DMS79 treated with DMSO at 0.1 percent for 48 hours (cell line): ENCODE measurements at regions not wholly inside any gene's neighbourhood (a gene's known extent, or its start where the extent isn't known, plus 50 kb on each side); places are given as distances from the start of the nearest gene placed in this dataset.

Experiments
- DNase-seq: peaks from one replicate; lab custom pipeline; 2025; lab: John Stamatoyannopoulos, UW

DNA sequence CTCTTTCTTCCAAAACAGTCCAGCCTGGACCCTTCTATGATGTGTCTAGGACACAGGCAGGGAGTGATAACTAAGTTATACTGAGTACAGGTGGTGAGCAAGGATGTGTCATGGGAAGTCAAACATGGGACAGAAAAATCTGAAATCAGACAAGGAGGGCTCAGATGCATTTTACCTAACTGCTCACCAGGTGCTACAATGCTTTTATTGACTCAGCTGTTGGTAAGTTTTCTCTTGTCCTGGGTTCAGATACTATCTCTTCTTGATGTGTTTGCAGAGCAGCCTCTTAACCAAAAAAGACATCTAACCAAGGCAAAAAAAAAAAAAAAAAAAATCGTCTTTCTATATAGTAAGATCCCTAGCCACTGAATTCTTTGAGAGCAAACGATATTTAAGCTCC is 378.6 kb downstream of the VPS13C start:
- no peak for DNase-seq

DNA sequence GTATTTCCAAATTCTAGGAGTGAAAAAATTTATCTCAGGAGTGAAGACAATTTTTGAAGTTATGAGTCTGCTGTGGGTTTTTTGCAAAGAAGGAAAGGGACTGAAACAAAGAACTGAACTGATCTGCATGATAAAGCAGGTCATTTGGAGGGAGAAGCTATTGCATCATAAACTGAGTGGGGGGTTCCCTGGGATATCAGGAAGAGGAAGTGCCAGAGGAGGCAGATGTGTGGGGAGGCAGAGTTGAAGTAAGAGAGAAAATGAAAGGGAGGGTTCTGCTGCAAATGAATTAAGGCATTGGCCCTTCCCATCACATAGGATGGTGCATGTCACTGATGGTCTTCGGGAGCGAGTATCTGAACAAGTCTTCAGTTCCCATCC is 379.2 kb downstream of the VPS13C start:
- DNase-seq = no peak

- DNase-seq = no peak
Measured at GRCh38 chr15:61680260-61681037, 379.8 kb downstream of the VPS13C start.

- no peak for DNase-seq
Measured at GRCh38 chr15:61671736-61672135, 388.5 kb downstream of the VPS13C start.

DNA sequence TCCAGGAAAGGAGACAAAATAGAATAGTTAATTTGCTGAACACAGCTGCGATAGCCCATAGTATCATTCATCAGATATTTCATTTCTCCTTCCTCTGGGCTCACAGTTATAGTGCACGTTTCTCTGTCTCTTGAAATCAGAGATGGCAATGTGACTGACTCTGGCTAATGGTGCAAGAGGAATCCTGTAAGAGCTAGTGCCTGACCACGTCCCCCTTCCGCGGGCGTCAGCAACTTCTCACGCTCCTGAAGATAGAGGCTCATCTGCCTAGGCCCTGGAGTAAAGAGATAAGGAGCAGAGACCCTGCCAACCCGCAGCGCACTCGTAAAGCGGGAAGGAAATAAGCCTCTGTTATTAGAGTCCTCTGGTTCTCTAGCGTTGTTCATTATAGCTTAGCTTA is 391.8 kb downstream of the VPS13C start:
- no peak for DNase-seq

- DNase-seq = no peak
Measured at GRCh38 chr15:61661791-61662190, 398.5 kb downstream of the VPS13C start.

GRCh38 chr15:61660579-61660978 is 399.7 kb downstream of the VPS13C start:
- no peak for DNase-seq

DNA sequence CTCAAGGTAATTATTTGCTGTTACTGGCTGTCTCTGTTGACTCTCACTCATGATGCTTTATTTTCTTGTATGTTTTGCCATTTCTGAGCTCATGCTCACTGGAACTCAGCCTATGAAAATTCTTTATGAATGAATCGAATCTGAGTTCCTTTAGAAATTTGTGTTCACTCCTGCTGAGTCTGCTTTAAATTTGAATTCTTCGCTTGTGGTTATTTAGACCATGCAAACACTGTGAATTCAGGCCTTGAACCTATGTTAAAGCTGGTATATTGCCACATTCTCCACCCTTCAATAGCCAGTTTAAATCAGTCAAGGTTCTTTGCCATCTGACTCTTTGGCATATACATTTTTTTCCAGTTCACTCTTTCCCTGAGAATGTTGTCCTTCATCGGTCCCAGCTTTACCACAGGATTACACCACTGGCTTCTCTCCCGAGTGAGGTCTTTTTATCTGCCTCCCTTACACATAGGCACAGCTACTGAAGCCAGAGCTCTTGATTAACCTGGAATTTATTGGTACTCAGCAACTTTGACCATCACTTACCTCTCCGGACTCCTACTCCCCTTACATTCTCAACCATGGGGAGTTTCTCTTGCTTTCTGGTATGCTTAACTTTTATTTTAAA is 400.6 kb downstream of the VPS13C start:
- no peak for DNase-seq

DNA sequence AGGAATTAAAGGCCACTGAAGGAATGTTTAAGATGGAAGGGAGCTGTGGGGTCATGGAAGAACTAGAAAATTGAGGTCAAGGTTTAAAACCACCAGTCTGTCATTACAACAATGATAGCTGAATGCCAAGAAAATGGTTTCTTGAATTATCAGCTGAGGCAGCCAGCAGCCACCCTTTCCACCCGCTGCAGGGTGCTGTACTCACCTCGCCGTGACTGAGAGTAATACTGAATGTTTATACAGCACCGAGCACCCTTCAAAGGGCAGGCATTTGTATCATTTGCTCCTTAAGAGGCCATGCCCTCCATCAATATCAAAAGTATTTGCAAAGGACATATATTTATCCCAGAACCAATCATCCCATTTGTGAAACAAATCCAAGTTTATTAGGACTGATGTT is 402.8 kb downstream of the VPS13C start:
- DNase-seq = peak; percentile 4

DNA sequence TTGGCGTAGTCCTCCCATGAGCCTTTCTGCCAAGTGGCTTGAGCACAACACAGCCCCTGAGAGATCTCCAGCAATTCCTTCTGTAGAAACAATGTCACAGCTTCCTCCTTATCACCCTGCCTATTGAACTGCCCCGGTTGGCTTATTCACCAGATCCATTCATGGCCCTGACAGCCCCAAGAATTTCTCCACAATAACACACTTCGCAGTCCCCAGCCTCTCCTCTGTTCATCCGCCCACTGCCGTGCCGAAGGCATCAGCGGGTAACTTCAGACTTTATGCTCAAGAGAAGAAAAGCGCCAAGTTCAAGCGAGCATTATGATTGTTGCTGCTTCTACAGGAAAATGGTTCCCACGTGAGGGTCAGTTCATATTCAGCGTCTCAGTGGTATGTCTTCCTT is 403.9 kb downstream of the VPS13C start:
- DNase-seq = no peak

GRCh38 chr15:61655881-61656280 is 404.4 kb downstream of the VPS13C start:
- DNase-seq = no peak

DNA sequence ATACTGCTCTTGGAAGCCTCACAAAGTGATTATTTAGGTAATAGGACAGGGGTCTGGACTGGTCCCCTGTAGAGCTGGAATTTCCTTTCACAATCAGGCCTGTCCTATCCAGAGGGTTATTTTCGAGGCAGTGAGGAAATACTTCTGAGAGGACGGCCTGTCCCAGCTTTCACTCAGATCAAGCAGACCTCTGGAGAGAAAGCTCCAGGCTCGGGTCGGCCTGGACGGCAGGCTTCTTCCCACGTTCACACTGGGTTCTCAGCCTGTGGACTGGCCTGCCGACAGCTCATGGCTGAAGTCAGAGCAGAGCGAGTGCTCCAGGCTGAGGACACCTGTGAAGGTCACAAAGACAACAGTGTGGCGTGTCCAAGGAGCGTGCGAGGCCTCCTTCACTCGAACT is 405.3 kb downstream of the VPS13C start:
- DNase-seq = no peak

- DNase-seq = no peak
Measured at GRCh38 chr15:61654002-61654740, 406.1 kb downstream of the VPS13C start.

DNA sequence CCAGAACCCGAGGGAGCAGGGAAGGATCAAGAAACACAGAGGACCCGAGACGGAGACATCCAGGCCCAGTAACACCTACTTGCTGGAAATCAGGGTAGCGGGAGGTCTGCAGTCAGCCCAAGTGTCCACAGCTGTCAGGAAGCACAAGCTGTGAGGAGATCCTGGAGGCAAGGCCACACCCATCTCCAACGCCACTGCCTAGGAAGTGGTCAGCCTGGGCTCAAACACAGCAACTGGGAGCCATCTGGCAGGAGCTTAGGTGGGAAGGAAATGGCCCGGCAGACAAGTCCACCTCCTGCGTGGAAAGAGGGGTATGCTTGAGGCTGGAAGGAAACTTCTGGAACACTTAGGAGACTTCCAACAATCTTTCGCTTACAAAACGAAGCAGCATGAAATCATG is 407.1 kb downstream of the VPS13C start:
- DNase-seq = no peak

GRCh38 chr15:61651267-61651666 is 409.0 kb downstream of the VPS13C start:
- no peak for DNase-seq

DNA sequence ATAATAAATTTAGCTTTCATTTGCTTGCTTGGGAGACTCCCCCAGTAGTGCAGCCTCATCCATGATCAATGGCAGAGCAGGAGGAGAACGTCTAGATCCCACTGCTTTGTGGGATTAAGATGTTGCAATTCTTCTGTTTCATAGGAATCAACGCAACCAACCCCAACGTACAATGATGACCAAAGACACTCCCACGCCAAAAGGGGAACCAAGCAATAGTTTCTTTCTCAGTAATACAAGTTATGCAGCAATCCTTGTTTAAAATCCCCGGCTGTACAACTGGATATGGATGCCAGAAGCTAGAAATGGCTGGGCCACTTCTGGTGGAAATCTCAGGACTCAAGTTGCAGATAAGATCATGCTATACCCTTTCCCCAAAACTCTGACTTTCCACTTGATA is 411.2 kb downstream of the VPS13C start:
- no peak for DNase-seq

DNA sequence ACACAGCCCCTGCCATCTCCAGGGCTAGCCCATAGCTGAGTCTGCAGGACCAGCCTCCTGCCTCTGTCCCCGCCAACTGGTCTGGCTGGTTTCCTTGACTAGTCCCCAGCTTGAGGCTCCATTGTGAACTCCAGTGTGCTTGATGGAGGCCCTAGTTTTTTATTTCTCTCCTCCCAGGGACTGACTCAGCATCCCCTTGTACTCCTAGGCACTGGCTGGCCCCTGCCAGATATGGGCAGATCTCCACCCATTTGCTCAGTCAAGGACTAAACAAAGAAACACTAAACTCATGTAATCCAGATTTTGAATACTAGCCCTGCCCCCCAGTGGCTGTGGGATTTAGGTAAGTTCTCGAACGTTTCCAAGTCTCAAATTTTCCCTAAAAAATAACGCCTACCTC is 415.4 kb upstream of the RORA start:
- no peak for DNase-seq

DNA sequence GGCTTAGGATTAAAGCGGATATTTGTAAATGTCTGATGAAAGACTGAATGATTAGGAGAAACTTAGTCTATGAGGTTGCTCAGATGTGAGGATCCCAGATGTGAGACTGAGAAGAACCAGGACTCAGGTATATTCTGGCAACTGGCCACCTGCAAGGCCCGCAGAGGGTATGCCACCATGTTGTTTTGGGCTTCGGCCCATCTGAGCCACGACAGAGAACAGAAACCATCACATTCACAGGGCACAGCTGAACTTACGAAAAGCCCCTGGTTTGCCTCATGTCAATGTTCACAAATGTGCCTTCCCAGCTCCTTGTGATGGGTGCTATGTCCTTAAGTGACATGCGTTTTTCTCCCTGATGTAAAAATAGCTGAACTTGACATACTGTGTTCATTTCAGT is 412.5 kb upstream of the RORA start:
- no peak for DNase-seq

GRCh38 chr15:61640756-61641155 is 411.7 kb upstream of the RORA start:
- no peak for DNase-seq

GRCh38 chr15:61639491-61639890 is 410.4 kb upstream of the RORA start:
- DNase-seq = peak; percentile 78

DNA sequence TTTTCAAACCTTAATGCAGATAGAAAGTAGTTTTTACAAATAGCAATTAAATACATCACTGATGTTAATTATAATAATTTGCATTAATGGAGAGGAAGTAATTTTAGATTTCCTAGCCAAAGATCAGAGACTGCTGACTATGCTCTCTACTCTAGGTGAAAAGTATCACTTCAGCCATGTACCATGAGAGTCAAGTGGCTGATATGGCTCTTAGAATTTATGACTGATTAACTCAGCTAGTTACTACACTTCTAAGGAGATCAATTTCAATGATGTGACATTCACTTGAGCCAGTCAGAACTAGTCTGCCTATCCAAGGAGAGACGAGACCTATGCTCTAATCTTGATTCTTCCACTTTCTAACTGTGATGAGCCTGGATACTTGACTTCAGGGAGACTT is 405.7 kb upstream of the RORA start:
- peak; percentile 23 for DNase-seq

- DNase-seq = no peak
Measured at GRCh38 chr15:61633951-61634350, 404.8 kb upstream of the RORA start.

DNA sequence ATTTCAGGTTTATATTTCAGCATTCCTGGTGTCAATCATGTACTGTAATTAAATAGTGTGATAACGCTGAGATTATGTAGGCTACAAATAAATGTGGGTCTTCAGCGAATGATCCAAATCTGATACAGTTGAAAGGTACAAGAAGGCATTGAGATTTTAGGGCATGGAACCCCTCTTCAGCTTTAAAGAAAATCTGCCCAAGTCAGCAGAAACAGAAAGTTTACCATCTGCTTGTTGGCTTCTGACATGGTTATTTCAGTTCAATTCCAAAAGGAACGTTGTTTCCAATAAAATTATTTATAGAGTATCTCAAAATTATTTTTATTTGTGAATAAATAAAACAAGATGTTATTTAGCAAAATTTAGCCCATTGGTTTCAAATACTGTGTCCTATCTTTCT is 400.2 kb upstream of the RORA start:
- DNase-seq = no peak
